ENCODE measurements at regions not wholly inside any gene's neighbourhood (a gene's known extent, or its start where the extent isn't known, plus 50 kb on each side); places are given as distances from the start of the nearest gene placed in this dataset.

- TF ChIP-seq ZNF331 (CRISPR knock-in tag; IDR thresholded peaks at IDR 0.05; ENCODE audit: low read depth) = no peak
- TF ChIP-seq EZH2phosphoT487 (IDR thresholded peaks at IDR 0.05; ENCODE audit: unreplicated experiment) = no peak
- no peak for TF ChIP-seq CREB1 (CRISPR knock-in tag; IDR thresholded peaks at IDR 0.05; ENCODE audit: low read depth)
- TF ChIP-seq, protein P1, sequence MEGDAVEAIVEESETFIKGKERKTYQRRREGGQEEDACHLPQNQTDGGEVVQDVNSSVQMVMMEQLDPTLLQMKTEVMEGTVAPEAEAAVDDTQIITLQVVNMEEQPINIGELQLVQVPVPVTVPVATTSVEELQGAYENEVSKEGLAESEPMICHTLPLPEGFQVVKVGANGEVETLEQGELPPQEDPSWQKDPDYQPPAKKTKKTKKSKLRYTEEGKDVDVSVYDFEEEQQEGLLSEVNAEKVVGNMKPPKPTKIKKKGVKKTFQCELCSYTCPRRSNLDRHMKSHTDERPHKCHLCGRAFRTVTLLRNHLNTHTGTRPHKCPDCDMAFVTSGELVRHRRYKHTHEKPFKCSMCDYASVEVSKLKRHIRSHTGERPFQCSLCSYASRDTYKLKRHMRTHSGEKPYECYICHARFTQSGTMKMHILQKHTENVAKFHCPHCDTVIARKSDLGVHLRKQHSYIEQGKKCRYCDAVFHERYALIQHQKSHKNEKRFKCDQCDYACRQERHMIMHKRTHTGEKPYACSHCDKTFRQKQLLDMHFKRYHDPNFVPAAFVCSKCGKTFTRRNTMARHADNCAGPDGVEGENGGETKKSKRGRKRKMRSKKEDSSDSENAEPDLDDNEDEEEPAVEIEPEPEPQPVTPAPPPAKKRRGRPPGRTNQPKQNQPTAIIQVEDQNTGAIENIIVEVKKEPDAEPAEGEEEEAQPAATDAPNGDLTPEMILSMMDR (conservative IDR thresholded peaks at IDR 0.05; ENCODE audit: low read depth in 2 of 2) = no peak
Measured at GRCh38 chr2:123840574-123840973, 184.5 kb upstream of the CNTNAP5 start (continued).

DNA sequence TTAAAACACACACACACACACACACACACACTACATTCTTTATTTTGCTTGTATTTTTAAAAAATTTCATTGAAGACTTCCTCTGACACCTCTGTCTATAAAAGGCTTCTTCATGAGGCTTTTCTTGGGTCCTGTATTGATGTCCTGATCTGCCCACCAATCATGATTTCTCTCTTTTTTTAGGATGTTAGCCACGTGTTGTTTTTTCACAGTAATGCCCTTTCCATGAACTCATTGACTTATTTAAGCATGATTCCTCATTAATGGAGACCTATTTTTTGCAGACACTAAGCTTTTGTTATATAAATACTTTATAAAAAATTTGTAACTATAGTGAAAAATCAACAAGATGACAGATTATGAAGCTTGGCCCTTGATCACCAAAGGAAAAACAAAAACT lies 173.8 kb upstream of the CNTNAP5 start:
- Histone ChIP-seq H3K4me1 (ENCODE audit: insufficient read depth) (no peaks in the 10 kb centered on the region), H2AFZ (no peak overlapping the region), H3K79me2 (replicated peaks; ENCODE audit: insufficient read depth) (no peaks in the 10 kb centered on the region), H3K27ac (ENCODE audit: low read depth) (no peak overlapping the region), H3K27me3 (ENCODE audit: insufficient read depth) (no peaks in the 10 kb centered on the region), H3F3A (replicated peaks; ENCODE audit: low read depth) (no peaks in the 10 kb centered on the region), H4K20me1 (replicated peaks; ENCODE audit: insufficient read depth) (no peaks in the 10 kb centered on the region), H3K9me2 (ENCODE audit: insufficient read depth) (0 out of 2 replicates have a peak, but pooled peaks cover 3% of the 10 kb centered on the region), H3K4me2 (no peak overlapping the region), H3K36me3 (ENCODE audit: insufficient read depth) (peaks cover 7% of the 10 kb centered on the region), H3K4me3 (no peak overlapping the region)
- H3K9me3 Mint-ChIP-seq = peaks cover 33% of the 10 kb centered on the region
- H3K36me3 Mint-ChIP-seq (ENCODE audit: low read depth) = peaks cover 14% of the 10 kb centered on the region
- H3K27ac Mint-ChIP-seq = no peak overlapping the region
- DNase-seq (ENCODE audit: low spot score) (no peak), ATAC-seq (no peak)
- H3K27me3 Mint-ChIP-seq (ENCODE audit: insufficient read depth, low read depth, poor library complexity) = peaks cover 3% of the 10 kb centered on the region
- no peak overlapping the region for H3K4me3 Mint-ChIP-seq
- H3K4me1 Mint-ChIP-seq = no peaks in the 10 kb centered on the region
- TF ChIP-seq NANOG (IDR thresholded peaks at IDR 0.05; ENCODE audit: borderline replicate concordance) (no peak), EZH2 (IDR thresholded peaks at IDR 0.05; ENCODE audit: low read depth, unreplicated experiment) (no peak), ZNF462 (CRISPR knock-in tag; IDR thresholded peaks at IDR 0.05) (no peak), JUNB (IDR thresholded peaks at IDR 0.05; ENCODE audit: unreplicated experiment) (no peak), ZNF114 (CRISPR knock-in tag; IDR thresholded peaks at IDR 0.05) (no peak), POLR2AphosphoS5 (IDR thresholded peaks at IDR 0.05; ENCODE audit: low read depth) (no peak), STAT1 (IDR thresholded peaks at IDR 0.05; ENCODE audit: unreplicated experiment) (no peak), ZNF331 (CRISPR knock-in tag; IDR thresholded peaks at IDR 0.05; ENCODE audit: low read depth) (no peak), CREB1 (CRISPR knock-in tag; IDR thresholded peaks at IDR 0.05; ENCODE audit: low read depth) (no peak)
- TF ChIP-seq, protein P1 (conservative IDR thresholded peaks at IDR 0.05; ENCODE audit: low read depth in 2 of 2) = no peak
- TF ChIP-seq, protein P2, sequence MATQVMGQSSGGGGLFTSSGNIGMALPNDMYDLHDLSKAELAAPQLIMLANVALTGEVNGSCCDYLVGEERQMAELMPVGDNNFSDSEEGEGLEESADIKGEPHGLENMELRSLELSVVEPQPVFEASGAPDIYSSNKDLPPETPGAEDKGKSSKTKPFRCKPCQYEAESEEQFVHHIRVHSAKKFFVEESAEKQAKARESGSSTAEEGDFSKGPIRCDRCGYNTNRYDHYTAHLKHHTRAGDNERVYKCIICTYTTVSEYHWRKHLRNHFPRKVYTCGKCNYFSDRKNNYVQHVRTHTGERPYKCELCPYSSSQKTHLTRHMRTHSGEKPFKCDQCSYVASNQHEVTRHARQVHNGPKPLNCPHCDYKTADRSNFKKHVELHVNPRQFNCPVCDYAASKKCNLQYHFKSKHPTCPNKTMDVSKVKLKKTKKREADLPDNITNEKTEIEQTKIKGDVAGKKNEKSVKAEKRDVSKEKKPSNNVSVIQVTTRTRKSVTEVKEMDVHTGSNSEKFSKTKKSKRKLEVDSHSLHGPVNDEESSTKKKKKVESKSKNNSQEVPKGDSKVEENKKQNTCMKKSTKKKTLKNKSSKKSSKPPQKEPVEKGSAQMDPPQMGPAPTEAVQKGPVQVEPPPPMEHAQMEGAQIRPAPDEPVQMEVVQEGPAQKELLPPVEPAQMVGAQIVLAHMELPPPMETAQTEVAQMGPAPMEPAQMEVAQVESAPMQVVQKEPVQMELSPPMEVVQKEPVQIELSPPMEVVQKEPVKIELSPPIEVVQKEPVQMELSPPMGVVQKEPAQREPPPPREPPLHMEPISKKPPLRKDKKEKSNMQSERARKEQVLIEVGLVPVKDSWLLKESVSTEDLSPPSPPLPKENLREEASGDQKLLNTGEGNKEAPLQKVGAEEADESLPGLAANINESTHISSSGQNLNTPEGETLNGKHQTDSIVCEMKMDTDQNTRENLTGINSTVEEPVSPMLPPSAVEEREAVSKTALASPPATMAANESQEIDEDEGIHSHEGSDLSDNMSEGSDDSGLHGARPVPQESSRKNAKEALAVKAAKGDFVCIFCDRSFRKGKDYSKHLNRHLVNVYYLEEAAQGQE (IDR thresholded peaks at IDR 0.05; ENCODE audit: unreplicated experiment) = no peak

All from GM23338 (cell line).